Transverse colon (tissue), 4 donors: ENCODE measurements at regions not wholly inside any gene's neighbourhood (a gene's known extent, or its start where the extent isn't known, plus 50 kb on each side); places are given as distances from the start of the nearest gene placed in this dataset.
"Not testable (repeated sequence)": the region's sequence is repeated elsewhere in the genome, so short reads cannot be mapped to it uniquely, and the experiment has no call there.

Source experiments
- DNase-seq: peaks from one replicate; pipeline ENCODE4 v3.0.0-alpha.2; 2019
- H3K27ac ChIP-seq, 4 donors: fragments of 200-600 bp; sonication (generic); 2 replicates each; pipeline ENCODE4 v1.5.1; 2016 to 2018; ENCODE audit warnings: inconsistent platforms in 4 of 4
- H3K27me3 ChIP-seq: fragments of 200-600 bp; sonication (generic); 2 replicates; pipeline ENCODE4 v1.5.1; 2017; ENCODE audit warnings: inconsistent platforms
- H3K36me3 ChIP-seq, 4 donors: fragments of 200-600 bp; sonication (generic); 2 replicates each; pipeline ENCODE4 v1.5.1; 2017 to 2019; ENCODE audit warnings: inconsistent platforms in 4 of 4
- H3K4me1 ChIP-seq, 4 donors: fragments of 200-600 bp; sonication (generic); 2 replicates each; pipeline ENCODE4 v1.5.1; 2017 to 2020; ENCODE audit warnings: inconsistent platforms in 4 of 4
- H3K4me3 ChIP-seq, 4 donors: fragments of 200-600 bp; sonication (generic); 1 replicate in 1 of 4; 2 replicates in 3 of 4; pipeline versions ENCODE4 v1.5.1 to v1.6.1; 2017 to 2019; ENCODE audit warnings: inconsistent platforms in 4 of 4
- H3K9me3 ChIP-seq, 2 donors: fragments of 200-600 bp; sonication (generic); 2 replicates each; pipeline ENCODE4 v1.5.1; 2017 to 2019; ENCODE audit warnings: inconsistent platforms in 2 of 2
- WGBS, 2 donors: methylation state at CpG; one replicate each; pipeline ENCODE4 v1.1.5; 2018; ENCODE audit warnings: low coverage in 1 of 2; 5-methylcytosine and 5-hydroxymethylcytosine counted together
- in situ Hi-C, 4 donors: fragments of 200-750 bp; cut with MboI; loops; one replicate each; pipeline versions ENCODE4 v1.15.0 to v1.15.1; 2017; ENCODE audit warnings: low sequenced_read_pairs in 3 of 4, low pct_ligation_motif_present in 1 of 4, low pct_unique_long_range_greater_than_20kb in 1 of 4
- intact Hi-C: fragments of 100-400 bp; cut with DNase I; formaldehyde crosslinking; loops from one replicate; pipeline ENCODE4 v1.15.1; 2023; ENCODE audit warnings: low total_unique reads

DNA sequence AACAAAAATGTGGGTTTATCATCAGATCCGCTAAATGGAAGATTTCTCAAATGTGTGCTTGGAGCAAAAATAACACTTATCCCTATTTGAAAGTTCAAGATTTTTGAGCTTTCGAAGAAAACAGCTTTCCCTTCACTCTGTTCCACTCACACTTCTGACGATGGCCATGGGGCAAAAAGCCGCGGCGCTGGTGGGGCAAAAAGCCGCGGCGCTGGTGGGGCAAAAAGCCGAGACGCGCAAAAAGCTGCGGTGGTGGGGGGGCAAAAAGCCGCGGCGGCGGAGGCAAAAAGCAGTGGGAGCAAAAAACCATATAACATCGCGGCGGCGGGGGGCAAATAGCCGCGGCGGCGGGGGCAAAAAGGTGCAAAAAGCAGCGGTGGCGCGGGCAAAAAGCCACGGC lies 1631.5 kb downstream of the RPIA start:
- WGBS, 2 donors = 9% methylated on average over 16 of the region's 29 CpGs; no CpG with 5 or more reads in 1 of the 2 donors

GRCh38 chr2:90323612-90324558 lies 1632.4 kb downstream of the RPIA start:
- WGBS, 2 donors = 6% methylated on average over 50 of the region's 134 CpGs; no CpG with 5 or more reads in 1 of the 2 donors
- intact Hi-C loops, DNase-seq, in situ Hi-C loops, H3K9me3 ChIP-seq, H3K36me3 ChIP-seq, H3K27ac ChIP-seq, H3K4me1 ChIP-seq: not testable (repeated sequence)
- peak overlapping the region in 3 of 4 donors; percentile 8 to 56 (median 33) for H3K4me3 ChIP-seq
- peaks cover 14% of the 10 kb centered on the region for H3K27me3 ChIP-seq

More for the DNA sequence above, 1631.5 kb downstream of the RPIA start:
- intact Hi-C loops, DNase-seq, H3K4me1 ChIP-seq, H3K36me3 ChIP-seq, H3K9me3 ChIP-seq, H3K27ac ChIP-seq, in situ Hi-C loops: not testable (repeated sequence)
- Histone ChIP-seq H3K4me3 (peak overlapping the region in 1 of 4 donors; percentile 56), H3K27me3 (peaks cover 14% of the 10 kb centered on the region)

DNA sequence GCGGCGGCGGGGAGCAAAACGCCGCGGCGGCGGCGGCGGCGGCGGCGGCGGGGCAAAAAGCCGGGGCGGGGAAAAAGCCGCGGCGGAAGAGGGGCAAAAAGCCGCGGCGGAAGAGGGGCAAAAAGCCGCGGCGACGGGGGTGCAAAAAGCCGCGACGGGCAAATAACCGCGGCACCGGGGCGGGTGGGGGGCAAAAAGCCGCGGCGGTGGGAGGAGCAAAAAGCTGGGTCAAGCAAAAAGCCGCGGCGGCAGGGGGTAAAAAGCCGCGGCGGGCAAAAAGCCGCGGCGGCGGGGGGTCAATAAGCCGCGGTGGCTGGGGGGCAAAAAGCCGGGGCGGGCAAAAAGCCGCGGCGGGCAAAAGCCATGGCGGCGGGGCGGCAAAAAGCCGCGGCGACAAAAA lies 1633.2 kb downstream of the RPIA start:
- H3K4me3 ChIP-seq = peak overlapping the region in 3 of 4 donors; percentile 33 to 56 (median 46)
- 14% methylated on average over 33 of the region's 59 CpGs; no CpG with 5 or more reads in 1 of the 2 donors for WGBS, 2 donors

GRCh38 chr2:90325796-90326353 lies 1634.4 kb downstream of the RPIA start:
- H3K27ac ChIP-seq, intact Hi-C loops, H3K36me3 ChIP-seq, H3K9me3 ChIP-seq, H3K4me1 ChIP-seq, in situ Hi-C loops, DNase-seq: not testable (repeated sequence)
- Histone ChIP-seq H3K27me3 (peaks cover 14% of the 10 kb centered on the region), H3K4me3 (peak overlapping the region in 1 of 4 donors; percentile 29)
- WGBS, 2 donors = 12% methylated on average over 33 of the region's 74 CpGs; no CpG with 5 or more reads in 1 of the 2 donors

More for the DNA sequence above, 1633.2 kb downstream of the RPIA start:
- H3K36me3 ChIP-seq, H3K9me3 ChIP-seq, H3K27ac ChIP-seq, in situ Hi-C loops, DNase-seq, H3K4me1 ChIP-seq, intact Hi-C loops: not testable (repeated sequence)
- peaks cover 14% of the 10 kb centered on the region for H3K27me3 ChIP-seq

GRCh38 chr2:90355546-90355945 lies 1664.1 kb downstream of the RPIA start:
- intact Hi-C loops, in situ Hi-C loops, H3K27me3 ChIP-seq, DNase-seq, H3K27ac ChIP-seq, H3K36me3 ChIP-seq, H3K4me1 ChIP-seq, H3K9me3 ChIP-seq, H3K4me3 ChIP-seq: not testable (repeated sequence)
- WGBS, 2 donors = 77% methylated on average over 8 of the region's 9 CpGs; no CpG with 5 or more reads in 1 of the 2 donors

GRCh38 chr2:90359344-90359743 lies 1667.9 kb downstream of the RPIA start:
- WGBS, 2 donors = 86% methylated on average over 9 of the region's 15 CpGs; no CpG with 5 or more reads in 1 of the 2 donors

GRCh38 chr2:90359887-90360730 lies 1668.6 kb downstream of the RPIA start:
- H3K4me1 ChIP-seq, intact Hi-C loops, H3K36me3 ChIP-seq, DNase-seq, H3K27me3 ChIP-seq, in situ Hi-C loops, H3K9me3 ChIP-seq, H3K27ac ChIP-seq: not testable (repeated sequence)
- peak overlapping the region in 1 of 4 donors; percentile 3 for H3K4me3 ChIP-seq
- 46% methylated on average over 58 of the region's 93 CpGs; no CpG with 5 or more reads in 1 of the 2 donors for WGBS, 2 donors

More at GRCh38 chr2:90359344-90359743, 1667.9 kb downstream of the RPIA start:
- H3K27ac ChIP-seq, H3K27me3 ChIP-seq, H3K9me3 ChIP-seq, in situ Hi-C loops, intact Hi-C loops, H3K4me1 ChIP-seq, H3K4me3 ChIP-seq, H3K36me3 ChIP-seq, DNase-seq: not testable (repeated sequence)

DNA sequence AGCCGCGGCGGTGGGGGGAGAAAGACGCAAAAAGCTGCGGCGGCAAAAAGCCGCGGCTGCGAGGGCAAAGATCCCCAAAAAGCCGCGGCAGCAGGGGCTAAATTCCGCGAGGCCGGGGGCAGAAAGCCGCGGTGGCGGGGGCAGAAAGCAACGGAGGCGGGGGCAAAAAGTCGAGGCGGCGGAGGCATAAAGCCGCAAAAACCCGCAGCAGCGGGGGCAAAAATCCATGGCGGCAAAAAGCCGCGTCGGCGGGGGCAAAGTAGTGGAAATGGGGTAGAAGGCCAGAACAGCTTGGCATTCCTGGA lies 1669.2 kb downstream of the RPIA start:
- in situ Hi-C loops, intact Hi-C loops, H3K36me3 ChIP-seq, H3K27me3 ChIP-seq, H3K27ac ChIP-seq, H3K9me3 ChIP-seq, DNase-seq, H3K4me1 ChIP-seq: not testable (repeated sequence)
- 30% methylated on average over 30 of the region's 30 CpGs; no CpG with 5 or more reads in 1 of the 2 donors for WGBS, 2 donors
- peak overlapping the region in 1 of 4 donors; percentile 3 for H3K4me3 ChIP-seq
